ENCODE measurements at regions not wholly inside any gene's neighbourhood (a gene's known extent, or its start where the extent isn't known, plus 50 kb on each side); places are given as distances from the start of the nearest gene placed in this dataset.

DNA sequence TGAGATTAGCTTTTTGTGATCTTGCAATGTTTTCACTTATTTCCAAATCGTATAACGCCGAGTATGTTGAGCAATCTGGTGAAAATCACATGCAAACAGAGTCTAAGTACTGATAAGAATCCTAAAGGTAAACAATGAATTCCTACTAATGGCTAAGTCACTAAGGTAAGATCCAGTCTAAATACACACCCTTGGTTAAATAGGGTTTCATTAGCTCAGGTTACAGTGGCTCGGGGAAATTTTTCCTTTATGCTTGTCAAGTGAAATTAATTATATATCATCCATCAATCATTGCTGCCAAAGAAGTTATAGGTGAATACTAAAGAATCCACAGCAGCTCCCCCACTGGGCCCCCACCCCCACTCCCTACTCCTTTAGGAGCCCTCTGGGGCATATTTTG lies 139.3 kb downstream of the SOX2 start:
- no peak overlapping the region for H3K4me3 ChIP-seq (ENCODE audit: low read depth, low read length)
- no peak for DNase-seq (ENCODE audit: low read depth)
- TF ChIP-seq, protein P1, sequence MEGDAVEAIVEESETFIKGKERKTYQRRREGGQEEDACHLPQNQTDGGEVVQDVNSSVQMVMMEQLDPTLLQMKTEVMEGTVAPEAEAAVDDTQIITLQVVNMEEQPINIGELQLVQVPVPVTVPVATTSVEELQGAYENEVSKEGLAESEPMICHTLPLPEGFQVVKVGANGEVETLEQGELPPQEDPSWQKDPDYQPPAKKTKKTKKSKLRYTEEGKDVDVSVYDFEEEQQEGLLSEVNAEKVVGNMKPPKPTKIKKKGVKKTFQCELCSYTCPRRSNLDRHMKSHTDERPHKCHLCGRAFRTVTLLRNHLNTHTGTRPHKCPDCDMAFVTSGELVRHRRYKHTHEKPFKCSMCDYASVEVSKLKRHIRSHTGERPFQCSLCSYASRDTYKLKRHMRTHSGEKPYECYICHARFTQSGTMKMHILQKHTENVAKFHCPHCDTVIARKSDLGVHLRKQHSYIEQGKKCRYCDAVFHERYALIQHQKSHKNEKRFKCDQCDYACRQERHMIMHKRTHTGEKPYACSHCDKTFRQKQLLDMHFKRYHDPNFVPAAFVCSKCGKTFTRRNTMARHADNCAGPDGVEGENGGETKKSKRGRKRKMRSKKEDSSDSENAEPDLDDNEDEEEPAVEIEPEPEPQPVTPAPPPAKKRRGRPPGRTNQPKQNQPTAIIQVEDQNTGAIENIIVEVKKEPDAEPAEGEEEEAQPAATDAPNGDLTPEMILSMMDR (IDR thresholded peaks at IDR 0.05; ENCODE audit: insufficient read depth, low read depth, low read length): no peak

GRCh38 chr3:181855825-181856224 lies 144.1 kb downstream of the SOX2 start:
- TF ChIP-seq, protein P1 (IDR thresholded peaks at IDR 0.05; ENCODE audit: insufficient read depth, low read depth, low read length): no peak
- H3K4me3 ChIP-seq (ENCODE audit: low read depth, low read length): no peak overlapping the region
- DNase-seq (ENCODE audit: low read depth): no peak

DNA sequence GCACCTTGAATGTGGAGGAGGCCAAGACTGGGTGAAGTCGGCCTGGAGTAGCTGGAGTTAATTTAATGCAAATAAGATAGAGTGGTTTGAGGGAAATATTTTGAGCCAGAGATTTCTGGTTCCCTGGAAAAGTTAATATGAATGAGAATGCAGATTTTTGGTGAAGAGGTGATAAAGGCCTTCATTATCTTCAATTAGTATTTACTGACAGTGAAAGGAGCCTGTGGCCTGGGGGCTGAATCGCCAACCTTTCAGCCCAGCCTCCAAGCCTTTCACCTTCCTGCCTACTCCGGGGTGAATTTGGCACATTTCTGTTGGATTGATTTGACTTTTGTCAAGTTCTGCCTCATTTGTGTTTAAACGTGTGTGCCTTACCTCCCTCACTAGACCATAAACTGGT lies 147.8 kb downstream of the SOX2 start:
- no peak for DNase-seq (ENCODE audit: low read depth)
- TF ChIP-seq, protein P1 (IDR thresholded peaks at IDR 0.05; ENCODE audit: insufficient read depth, low read depth, low read length): no peak
- no peak overlapping the region for H3K4me3 ChIP-seq (ENCODE audit: low read depth, low read length)

DNA sequence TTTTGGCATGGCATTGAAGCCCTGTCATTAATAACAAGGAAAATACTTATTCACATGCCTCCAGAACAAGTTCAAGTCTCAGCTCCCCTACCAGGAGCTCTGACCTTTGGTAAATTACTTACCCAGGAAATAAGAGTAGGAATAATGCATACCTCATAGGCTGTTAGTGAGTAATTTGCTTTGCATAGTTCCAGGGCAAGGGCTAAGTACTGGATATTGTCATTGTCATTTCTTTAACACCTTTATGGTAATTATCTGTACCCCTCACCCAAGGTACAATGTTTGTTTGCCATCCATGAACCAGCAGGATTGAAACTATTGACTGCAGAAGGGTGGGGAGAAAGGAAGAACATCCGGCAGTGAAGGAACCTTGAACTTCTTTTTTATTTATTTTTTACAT lies 148.5 kb downstream of the SOX2 start:
- TF ChIP-seq, protein P1 (IDR thresholded peaks at IDR 0.05; ENCODE audit: insufficient read depth, low read depth, low read length): no peak
- no peak for DNase-seq (ENCODE audit: low read depth)

DNA sequence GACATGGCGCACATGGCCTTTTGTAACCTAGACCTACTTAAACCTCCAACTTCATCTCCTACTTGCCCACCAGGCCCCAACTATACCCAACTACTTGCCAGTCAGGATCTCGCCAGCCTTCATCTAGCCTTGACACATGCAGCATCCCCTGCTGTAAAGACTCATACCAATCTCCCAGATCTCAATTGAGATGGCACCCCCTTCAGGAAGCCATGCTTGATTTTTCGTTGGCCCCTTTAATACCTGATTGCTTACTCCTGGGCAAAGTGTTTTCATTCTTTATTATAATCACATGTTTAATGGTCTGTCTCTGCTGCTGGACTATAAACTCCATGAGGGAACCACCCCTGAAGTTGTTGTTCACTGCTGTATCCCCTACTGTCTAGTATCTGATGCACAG lies 150.8 kb downstream of the SOX2 start:
- no peak for DNase-seq (ENCODE audit: low read depth)

More for the DNA sequence above, 148.5 kb downstream of the SOX2 start:
- H3K4me3 ChIP-seq (ENCODE audit: low read depth, low read length): no peak overlapping the region

DNA sequence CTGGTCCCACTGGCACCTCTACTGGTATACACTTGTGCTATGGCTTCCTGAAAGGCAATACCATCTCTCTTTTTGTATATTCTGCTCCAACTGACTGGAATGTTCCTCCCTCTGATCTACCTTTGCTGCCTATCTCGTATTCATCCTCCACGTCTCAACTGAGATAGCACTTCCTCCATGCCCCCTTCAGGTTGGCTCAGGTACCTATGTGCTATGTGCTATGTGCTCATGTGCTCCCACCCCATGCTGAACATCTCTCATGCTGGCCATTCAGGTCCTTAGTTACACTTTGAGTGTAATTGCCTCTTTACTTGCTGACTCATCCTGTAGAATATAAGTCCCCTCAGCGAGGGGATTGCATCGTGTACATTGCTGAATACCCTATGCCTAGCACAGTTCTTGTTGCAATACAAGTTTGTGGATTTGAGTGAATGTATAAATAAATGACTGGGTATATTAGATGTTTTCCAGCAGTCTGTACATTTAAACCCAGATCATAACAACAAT lies 156.9 kb downstream of the SOX2 start:
- TF ChIP-seq, protein P1 (IDR thresholded peaks at IDR 0.05; ENCODE audit: insufficient read depth, low read depth, low read length): no peak
- no peak for DNase-seq (ENCODE audit: low read depth)
- no peak overlapping the region for H3K4me3 ChIP-seq (ENCODE audit: low read depth, low read length)

More for the DNA sequence above, 150.8 kb downstream of the SOX2 start:
- TF ChIP-seq, protein P1 (IDR thresholded peaks at IDR 0.05; ENCODE audit: insufficient read depth, low read depth, low read length): no peak
- H3K4me3 ChIP-seq (ENCODE audit: low read depth, low read length): no peak overlapping the region

GRCh38 chr3:181872887-181873286 lies 161.2 kb downstream of the SOX2 start:
- DNase-seq (ENCODE audit: low read depth): no peak
- TF ChIP-seq, protein P1 (IDR thresholded peaks at IDR 0.05; ENCODE audit: insufficient read depth, low read depth, low read length): no peak
- no peak overlapping the region for H3K4me3 ChIP-seq (ENCODE audit: low read depth, low read length)

Data from fibroblast of villous mesenchyme (primary cell).